IPS-15b (cell line): ENCODE measurements at regions not wholly inside any gene's neighbourhood (a gene's known extent, or its start where the extent isn't known, plus 50 kb on each side); places are given as distances from the start of the nearest gene placed in this dataset.

Source experiments
- H3K27me3 ChIP-seq: one replicate; pipeline ENCODE4 v1.6.1; 2013; ENCODE audit warnings: low read length; ENCODE audit not compliant: control insufficient read depth, insufficient read depth
- H3K36me3 ChIP-seq: one replicate; pipeline ENCODE4 v1.6.1; 2013; ENCODE audit warnings: low read length; ENCODE audit not compliant: control insufficient read depth, insufficient read depth
- H3K4me1 ChIP-seq: one replicate; pipeline ENCODE4 v1.6.1; 2013; ENCODE audit warnings: mild to moderate bottlenecking, low read length; ENCODE audit not compliant: control insufficient read depth, insufficient read depth
- H3K4me3 ChIP-seq: one replicate; pipeline ENCODE4 v1.5.1; 2013; ENCODE audit warnings: low read depth, low read length
- H3K9ac ChIP-seq: one replicate; pipeline ENCODE4 v1.6.1; 2013; ENCODE audit warnings: low read depth, mild to moderate bottlenecking, low read length
- H3K9me3 ChIP-seq: one replicate; pipeline ENCODE4 v1.6.1; 2013; ENCODE audit warnings: mild to moderate bottlenecking, low read length; ENCODE audit not compliant: control insufficient read depth, insufficient read depth

- H3K36me3 ChIP-seq, result no peaks in the 10 kb centered on the region
- no peak overlapping the region for H3K4me3 ChIP-seq
- no peaks in the 10 kb centered on the region for H3K4me1 ChIP-seq
- no peaks in the 10 kb centered on the region for H3K9me3 ChIP-seq
- H3K9ac ChIP-seq, result no peak overlapping the region
- H3K27me3 ChIP-seq, result no peaks in the 10 kb centered on the region
Observed at GRCh38 chr1:29959356-29959755, 723.0 kb downstream of the PTPRU start.

- Histone ChIP-seq H3K36me3 (no peaks in the 10 kb centered on the region), H3K9me3 (no peaks in the 10 kb centered on the region), H3K27me3 (no peaks in the 10 kb centered on the region), H3K9ac (no peak overlapping the region), H3K4me3 (no peak overlapping the region), H3K4me1 (no peaks in the 10 kb centered on the region)
Observed at GRCh38 chr1:29958271-29958670, 721.9 kb downstream of the PTPRU start.

GRCh38 chr1:29956349-29957030, 720.2 kb downstream of the PTPRU start:
- H3K4me3 ChIP-seq, result no peak overlapping the region
- H3K36me3 ChIP-seq, result no peaks in the 10 kb centered on the region
- H3K9me3 ChIP-seq, result no peaks in the 10 kb centered on the region
- H3K4me1 ChIP-seq, result no peaks in the 10 kb centered on the region
- no peaks in the 10 kb centered on the region for H3K27me3 ChIP-seq
- H3K9ac ChIP-seq, result no peak overlapping the region

GRCh38 chr1:29954591-29954990, 718.3 kb downstream of the PTPRU start:
- H3K27me3 ChIP-seq, result no peaks in the 10 kb centered on the region
- no peaks in the 10 kb centered on the region for H3K36me3 ChIP-seq
- H3K9ac ChIP-seq, result no peak overlapping the region
- no peak overlapping the region for H3K4me3 ChIP-seq
- no peaks in the 10 kb centered on the region for H3K4me1 ChIP-seq
- no peaks in the 10 kb centered on the region for H3K9me3 ChIP-seq

- H3K9ac ChIP-seq, result no peak overlapping the region
- no peaks in the 10 kb centered on the region for H3K27me3 ChIP-seq
- H3K9me3 ChIP-seq, result no peaks in the 10 kb centered on the region
- no peak overlapping the region for H3K4me3 ChIP-seq
- no peaks in the 10 kb centered on the region for H3K4me1 ChIP-seq
- no peaks in the 10 kb centered on the region for H3K36me3 ChIP-seq
Observed at GRCh38 chr1:29953961-29954360, 717.6 kb downstream of the PTPRU start.

GRCh38 chr1:29949676-29950075, 713.4 kb downstream of the PTPRU start:
- no peak overlapping the region for H3K4me3 ChIP-seq
- H3K4me1 ChIP-seq, result peaks cover 7% of the 10 kb centered on the region
- H3K9ac ChIP-seq, result no peak overlapping the region
- H3K36me3 ChIP-seq, result no peaks in the 10 kb centered on the region
- H3K9me3 ChIP-seq, result no peaks in the 10 kb centered on the region
- no peaks in the 10 kb centered on the region for H3K27me3 ChIP-seq

- no peak overlapping the region for H3K9ac ChIP-seq
- no peaks in the 10 kb centered on the region for H3K36me3 ChIP-seq
- H3K9me3 ChIP-seq, result no peaks in the 10 kb centered on the region
- H3K4me3 ChIP-seq, result no peak overlapping the region
- no peaks in the 10 kb centered on the region for H3K27me3 ChIP-seq
- H3K4me1 ChIP-seq, result peaks cover 9% of the 10 kb centered on the region
Observed at GRCh38 chr1:29948581-29948980, 712.3 kb downstream of the PTPRU start.

GRCh38 chr1:29946057-29946456, 709.7 kb downstream of the PTPRU start:
- Histone ChIP-seq H3K36me3 (no peaks in the 10 kb centered on the region), H3K27me3 (no peaks in the 10 kb centered on the region), H3K9ac (peak overlapping the region; percentile 24), H3K4me3 (no peak overlapping the region), H3K9me3 (no peaks in the 10 kb centered on the region), H3K4me1 (peaks cover 9% of the 10 kb centered on the region)

GRCh38 chr1:29945426-29945825, 709.1 kb downstream of the PTPRU start:
- no peak overlapping the region for H3K9ac ChIP-seq
- H3K4me1 ChIP-seq, result peaks cover 9% of the 10 kb centered on the region
- H3K9me3 ChIP-seq, result no peaks in the 10 kb centered on the region
- H3K27me3 ChIP-seq, result no peaks in the 10 kb centered on the region
- no peaks in the 10 kb centered on the region for H3K36me3 ChIP-seq
- no peak overlapping the region for H3K4me3 ChIP-seq

- Histone ChIP-seq H3K4me1 (peaks cover 9% of the 10 kb centered on the region), H3K4me3 (no peak overlapping the region), H3K9me3 (no peaks in the 10 kb centered on the region), H3K27me3 (no peaks in the 10 kb centered on the region), H3K36me3 (no peaks in the 10 kb centered on the region), H3K9ac (no peak overlapping the region)
Observed at GRCh38 chr1:29944253-29944905, 708.1 kb downstream of the PTPRU start.

GRCh38 chr1:29943034-29943433, 706.7 kb downstream of the PTPRU start:
- H3K4me1 ChIP-seq, result peaks cover 9% of the 10 kb centered on the region
- H3K9me3 ChIP-seq, result no peaks in the 10 kb centered on the region
- no peak overlapping the region for H3K4me3 ChIP-seq
- H3K36me3 ChIP-seq, result no peaks in the 10 kb centered on the region
- H3K9ac ChIP-seq, result no peak overlapping the region
- H3K27me3 ChIP-seq, result no peaks in the 10 kb centered on the region

- H3K27me3 ChIP-seq, result no peaks in the 10 kb centered on the region
- no peak overlapping the region for H3K4me3 ChIP-seq
- peaks cover 1% of the 10 kb centered on the region for H3K4me1 ChIP-seq
- no peak overlapping the region for H3K9ac ChIP-seq
- H3K36me3 ChIP-seq, result no peaks in the 10 kb centered on the region
- H3K9me3 ChIP-seq, result no peaks in the 10 kb centered on the region
Observed at GRCh38 chr1:29939079-29939478, 702.8 kb downstream of the PTPRU start.
